SK-N-SH (cell line): ENCODE measurements at regions not wholly inside any gene's neighbourhood (a gene's known extent, or its start where the extent isn't known, plus 50 kb on each side); places are given as distances from the start of the nearest gene placed in this dataset.

Experiments
- CTCF ChIA-PET: fragments of 300-600, 350-600 bp; formaldehyde crosslinking; extraction: SDS; loops from one replicate; lab custom pipeline; 2021; lab: Yijun Ruan, JAX
- POLR2A ChIA-PET: fragments of 350-600 bp; sonication (Branson Sonifier 250); formaldehyde crosslinking; extraction: SDS; loops from one replicate; lab custom pipeline; 2020; ENCODE audit warnings: antibody characterized with exemption, inconsistent platforms; lab: Yijun Ruan, JAX
- DNase-seq: peaks from one replicate; pipeline ENCODE4 v3.0.0; 2012
- H2AFZ ChIP-seq: fragments of 200-600 bp; sonication (generic); 2 replicates; pipeline ENCODE4 v1.8.1; 2016; ENCODE audit warnings: antibody characterized with exemption, mild to moderate bottlenecking, low read depth
- H3F3A ChIP-seq: fragments of 200-600 bp; sonication (generic); replicated peaks from 2 replicates; pipeline ENCODE3; 2016; ENCODE audit warnings: antibody characterized with exemption, mild to moderate bottlenecking; ENCODE audit not compliant: insufficient read depth
- H3K27ac ChIP-seq, 2 experiments: fragments of 200-500 bp in 1 of 2; fragments of 200-600 bp in 1 of 2; sonication (Bioruptor generic) in 1 of 2; sonication (generic), shearing (Covaris generic) in 1 of 2; 2 replicates each; pipeline versions ENCODE4 v1.5.1 to v1.6.1; 2014 to 2016; ENCODE audit warnings: low read depth in 2 of 2, inconsistent platforms in 1 of 2, low read length in 1 of 2, mild to moderate bottlenecking in 1 of 2, mixed read lengths in 1 of 2
- H3K27me3 ChIP-seq: fragments of 200-600 bp; sonication (generic), shearing (Covaris generic); 2 replicates; pipeline ENCODE4 v1.6.1; 2016; ENCODE audit warnings: mixed run types; ENCODE audit not compliant: insufficient read depth
- H3K36me3 ChIP-seq, 2 experiments: fragments of 200-500 bp in 1 of 2; fragments of 200-600 bp in 1 of 2; sonication (Bioruptor generic) in 1 of 2; sonication (generic) in 1 of 2; replicated peaks in 1 of 2; 2 replicates each; pipeline versions ENCODE3 to v1.5.1; 2014 to 2016; ENCODE audit warnings: low read length in 1 of 2, mild to moderate bottlenecking in 1 of 2; ENCODE audit not compliant: insufficient read depth in 2 of 2, control insufficient read depth in 1 of 2
- H3K4me1 ChIP-seq, 2 experiments: fragments of 200-500 bp in 1 of 2; fragments of 200-600 bp in 1 of 2; sonication (Bioruptor generic) in 1 of 2; sonication (generic), shearing (Covaris generic) in 1 of 2; 2 replicates each; pipeline versions ENCODE4 v1.5.1 to v1.6.1; 2014 to 2016; ENCODE audit warnings: low read depth in 1 of 2, low read length in 1 of 2, mixed run types in 1 of 2; ENCODE audit not compliant: insufficient read depth in 2 of 2, control insufficient read depth in 1 of 2
- H3K4me2 ChIP-seq: fragments of 200-600 bp; sonication (generic), shearing (Covaris generic); 2 replicates; pipeline ENCODE4 v1.6.1; 2017; ENCODE audit warnings: mixed run types
- H3K4me3 ChIP-seq, 2 experiments: fragments of 200-500 bp in 1 of 2; fragments of 200-600 bp in 1 of 2; sonication (Bioruptor generic) in 1 of 2; sonication (generic), shearing (Covaris generic) in 1 of 2; 2 replicates each; pipeline versions ENCODE4 v1.5.1 to v1.8.1; 2014 to 2016; ENCODE audit warnings: low read depth in 2 of 2, inconsistent platforms in 1 of 2, low read length in 1 of 2, mild to moderate bottlenecking in 1 of 2, mixed read lengths in 1 of 2, moderate library complexity in 1 of 2
- H3K79me2 ChIP-seq: fragments of 200-600 bp; sonication (generic); 2 replicates; pipeline ENCODE4 v1.8.1; 2017; ENCODE audit warnings: mild to moderate bottlenecking; ENCODE audit not compliant: insufficient read depth
- H3K9ac ChIP-seq: fragments of 200-600 bp; sonication (generic); 2 replicates; pipeline ENCODE4 v1.6.1; 2017; ENCODE audit warnings: mixed run types
- H3K9me2 ChIP-seq: fragments of 200-600 bp; sonication (generic); 2 replicates; pipeline ENCODE4 v1.6.1; 2017; ENCODE audit warnings: mixed run types
- H3K9me3 ChIP-seq: fragments of 200-600 bp; sonication (generic); 2 replicates; pipeline ENCODE4 v1.6.1; 2017; ENCODE audit warnings: mixed run types, mild to moderate bottlenecking, moderate library complexity
- H4K20me1 ChIP-seq: fragments of 200-600 bp; sonication (generic); 2 replicates; pipeline ENCODE4 v1.6.1; 2017; ENCODE audit warnings: mild to moderate bottlenecking, mixed run types; ENCODE audit not compliant: insufficient read depth
- CHD2 ChIP-seq: fragments of 150-350 bp; IDR thresholded peaks from 2 replicates; pipeline ENCODE4 v1.6.1; 2018; ENCODE audit warnings: low read length; ENCODE audit not compliant: partially characterized antibody
- ELF1 ChIP-seq: IDR thresholded peaks from 2 replicates; pipeline ENCODE4 v1.4.0; 2012
- EP300 ChIP-seq, 2 experiments: IDR thresholded peaks; 2 replicates each; pipeline versions ENCODE4 v1.4.0 to v1.6.1; 2012; ENCODE audit warnings: borderline replicate concordance in 1 of 2, low read depth in 1 of 2, low read length in 1 of 2
- EZH2phosphoT487 ChIP-seq: fragments of 200-600 bp; sonication (generic); IDR thresholded peaks from 2 replicates; pipeline ENCODE4 v1.6.1; 2017; ENCODE audit warnings: low read depth, mixed run types, mild to moderate bottlenecking, antibody characterized with exemption, moderate library complexity, borderline replicate concordance
- FOSL2 ChIP-seq: IDR thresholded peaks from 2 replicates; pipeline ENCODE4 v1.4.0; 2012; ENCODE audit warnings: low read depth, mild to moderate bottlenecking, moderate library complexity, borderline replicate concordance
- FOXJ3 ChIP-seq: sonication (generic); formaldehyde crosslinking; IDR thresholded peaks from 2 replicates; pipeline ENCODE4 v1.5.1; 2020; ENCODE audit warnings: mild to moderate bottlenecking, missing genetic modification reagents
- FOXM1 ChIP-seq: IDR thresholded peaks from 2 replicates; pipeline ENCODE4 v1.4.0; 2012; ENCODE audit warnings: low read depth, mild to moderate bottlenecking
- JUND ChIP-seq: IDR thresholded peaks from 2 replicates; pipeline ENCODE4 v1.4.0; 2012
- MEF2A ChIP-seq: IDR thresholded peaks from 2 replicates; pipeline ENCODE4 v1.4.0; 2012; ENCODE audit warnings: low read depth, borderline replicate concordance
- NRF1 ChIP-seq: IDR thresholded peaks from 2 replicates; pipeline ENCODE4 v1.6.1; 2012; ENCODE audit warnings: low read depth, mild to moderate bottlenecking, low read length
- PBX3 ChIP-seq: IDR thresholded peaks from 2 replicates; pipeline ENCODE4; 2012
- POLR2AphosphoS5 ChIP-seq: IDR thresholded peaks from 2 replicates; pipeline ENCODE4 v1.6.1; 2012; ENCODE audit warnings: low read depth, low read length
- RCOR1 ChIP-seq: fragments of 150-350 bp; IDR thresholded peaks from 2 replicates; pipeline ENCODE4 v1.6.1; 2017; ENCODE audit warnings: antibody characterized with exemption, low read length
- SIN3A ChIP-seq: IDR thresholded peaks from 2 replicates; pipeline ENCODE4 v1.6.1; 2012; ENCODE audit warnings: low read depth, mild to moderate bottlenecking, low read length, moderate library complexity, borderline replicate concordance
- TAF1 ChIP-seq: IDR thresholded peaks from 2 replicates; pipeline ENCODE4 v1.6.1; 2012; ENCODE audit warnings: low read depth, mild to moderate bottlenecking, low read length, moderate library complexity, borderline replicate concordance
- TCF12 ChIP-seq: IDR thresholded peaks from 2 replicates; pipeline ENCODE4 v1.4.0; 2012
- YY1 ChIP-seq: IDR thresholded peaks from 2 replicates; pipeline ENCODE4 v1.4.0; 2012; ENCODE audit warnings: low read depth, mild to moderate bottlenecking
- WGBS: methylation state at CpG from one replicate; pipeline ENCODE4 v1.1.6; 2017; ENCODE audit warnings: low lambda C conversion rate; 5-methylcytosine and 5-hydroxymethylcytosine counted together
- TF ChIP-seq, protein P1 (sequence below): IDR thresholded peaks from 2 replicates; pipeline ENCODE4 v1.4.0; 2012; ENCODE audit warnings: low read depth, borderline replicate concordance

DNA sequence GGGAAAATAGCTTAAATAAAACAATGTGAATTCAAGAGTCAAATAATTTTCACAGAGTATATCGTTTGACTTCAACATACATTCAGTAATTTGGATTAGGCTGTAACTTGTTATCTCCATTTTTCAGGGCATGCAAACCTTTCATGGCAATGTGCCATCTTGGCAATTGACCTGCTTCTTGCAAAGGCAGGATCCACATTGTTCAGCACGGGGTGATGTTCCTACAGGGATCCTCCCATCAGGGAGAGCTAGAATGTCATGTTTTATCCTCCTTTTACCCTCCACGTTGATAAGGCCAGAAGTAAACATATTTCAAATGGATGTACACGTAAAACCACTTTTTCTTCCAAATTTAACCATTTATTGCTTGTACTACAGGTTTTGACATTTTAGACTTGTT is 314.4 kb downstream of the GALC start:
- WGBS = under 1% methylated on average over 4 of the region's 4 CpGs
- no peak overlapping the region for H3K27ac ChIP-seq
- H3K4me2 ChIP-seq = no peak overlapping the region
- no peak for TF ChIP-seq POLR2AphosphoS5
- no peak for TF ChIP-seq JUND
- TF ChIP-seq TAF1 = no peak
- no peak for TF ChIP-seq ELF1
- TF ChIP-seq PBX3 = no peak
- TF ChIP-seq TCF12 = no peak
- no peak for TF ChIP-seq FOXJ3 (CRISPR knock-in tag)
- no peak for TF ChIP-seq EP300 (IDR thresholded peaks at IDR 0.05; ENCODE audit: borderline replicate concordance in 1 of 2, low read depth in 1 of 2, low read length in 1 of 2)
- TF ChIP-seq NRF1 = no peak
- no peak for TF ChIP-seq YY1
- TF ChIP-seq CHD2 = no peak
- TF ChIP-seq RCOR1 = no peak
- TF ChIP-seq FOXM1 = no peak
- ChIA-PET CTCF (no interaction called here), POLR2A (no interaction called here)
- H3K9ac ChIP-seq = no peak overlapping the region
- H3K9me2 ChIP-seq = no peaks in the 10 kb centered on the region
- DNase-seq = no peak
- H2AFZ ChIP-seq = no peak overlapping the region
- no peaks in the 10 kb centered on the region for H3K27me3 ChIP-seq
- H3K4me1 ChIP-seq = no peaks in the 10 kb centered on the region
- H3K36me3 ChIP-seq = no peaks in the 10 kb centered on the region
- H3F3A ChIP-seq = no peaks in the 10 kb centered on the region
- no peaks in the 10 kb centered on the region for H4K20me1 ChIP-seq
- H3K79me2 ChIP-seq = no peaks in the 10 kb centered on the region
- no peaks in the 10 kb centered on the region for H3K9me3 ChIP-seq
- H3K4me3 ChIP-seq = no peak overlapping the region

- Histone ChIP-seq H3K27me3 (no peaks in the 10 kb centered on the region), H3K9me2 (no peaks in the 10 kb centered on the region), H3K36me3 (no peaks in the 10 kb centered on the region), H3K9me3 (no peaks in the 10 kb centered on the region), H3K9ac (no peak overlapping the region), H3F3A (no peaks in the 10 kb centered on the region), H3K4me1 (no peaks in the 10 kb centered on the region), H3K27ac (no peak overlapping the region), H2AFZ (no peak overlapping the region), H3K4me2 (no peak overlapping the region), H4K20me1 (no peaks in the 10 kb centered on the region), H3K79me2 (no peaks in the 10 kb centered on the region), H3K4me3 (no peak overlapping the region)
- TF ChIP-seq, protein P1, sequence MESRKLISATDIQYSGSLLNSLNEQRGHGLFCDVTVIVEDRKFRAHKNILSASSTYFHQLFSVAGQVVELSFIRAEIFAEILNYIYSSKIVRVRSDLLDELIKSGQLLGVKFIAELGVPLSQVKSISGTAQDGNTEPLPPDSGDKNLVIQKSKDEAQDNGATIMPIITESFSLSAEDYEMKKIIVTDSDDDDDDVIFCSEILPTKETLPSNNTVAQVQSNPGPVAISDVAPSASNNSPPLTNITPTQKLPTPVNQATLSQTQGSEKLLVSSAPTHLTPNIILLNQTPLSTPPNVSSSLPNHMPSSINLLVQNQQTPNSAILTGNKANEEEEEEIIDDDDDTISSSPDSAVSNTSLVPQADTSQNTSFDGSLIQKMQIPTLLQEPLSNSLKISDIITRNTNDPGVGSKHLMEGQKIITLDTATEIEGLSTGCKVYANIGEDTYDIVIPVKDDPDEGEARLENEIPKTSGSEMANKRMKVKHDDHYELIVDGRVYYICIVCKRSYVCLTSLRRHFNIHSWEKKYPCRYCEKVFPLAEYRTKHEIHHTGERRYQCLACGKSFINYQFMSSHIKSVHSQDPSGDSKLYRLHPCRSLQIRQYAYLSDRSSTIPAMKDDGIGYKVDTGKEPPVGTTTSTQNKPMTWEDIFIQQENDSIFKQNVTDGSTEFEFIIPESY = no peak
- TF ChIP-seq FOSL2 (no peak), POLR2AphosphoS5 (no peak), EZH2phosphoT487 (no peak), CHD2 (no peak), JUND (no peak), NRF1 (no peak), TAF1 (no peak), MEF2A (no peak), SIN3A (no peak), YY1 (no peak), TCF12 (no peak), RCOR1 (no peak)
- POLR2A ChIA-PET = no interaction called here
- WGBS = 2% methylated on average over 2 of the region's 2 CpGs
- CTCF ChIA-PET = interaction anchor here (1.0 kb wide), 1 partner anchor 61 kb away, joined by 3 read pairs; no protein-coding TSS in a partner anchor
- no peak for DNase-seq
Measured at GRCh38 chr14:87676814-87677437, 316.1 kb downstream of the GALC start.
